NOMO-1 treated with dmso at 0.1 percent for 144 hours (cell line): ENCODE measurements at regions not wholly inside any gene's neighbourhood (a gene's known extent, or its start where the extent isn't known, plus 50 kb on each side); places are given as distances from the start of the nearest gene placed in this dataset.

Experiments
- DNase-seq: peaks from one replicate; lab custom pipeline; 2025; ENCODE audit not compliant: unreplicated experiment; lab: John Stamatoyannopoulos, UW

DNA sequence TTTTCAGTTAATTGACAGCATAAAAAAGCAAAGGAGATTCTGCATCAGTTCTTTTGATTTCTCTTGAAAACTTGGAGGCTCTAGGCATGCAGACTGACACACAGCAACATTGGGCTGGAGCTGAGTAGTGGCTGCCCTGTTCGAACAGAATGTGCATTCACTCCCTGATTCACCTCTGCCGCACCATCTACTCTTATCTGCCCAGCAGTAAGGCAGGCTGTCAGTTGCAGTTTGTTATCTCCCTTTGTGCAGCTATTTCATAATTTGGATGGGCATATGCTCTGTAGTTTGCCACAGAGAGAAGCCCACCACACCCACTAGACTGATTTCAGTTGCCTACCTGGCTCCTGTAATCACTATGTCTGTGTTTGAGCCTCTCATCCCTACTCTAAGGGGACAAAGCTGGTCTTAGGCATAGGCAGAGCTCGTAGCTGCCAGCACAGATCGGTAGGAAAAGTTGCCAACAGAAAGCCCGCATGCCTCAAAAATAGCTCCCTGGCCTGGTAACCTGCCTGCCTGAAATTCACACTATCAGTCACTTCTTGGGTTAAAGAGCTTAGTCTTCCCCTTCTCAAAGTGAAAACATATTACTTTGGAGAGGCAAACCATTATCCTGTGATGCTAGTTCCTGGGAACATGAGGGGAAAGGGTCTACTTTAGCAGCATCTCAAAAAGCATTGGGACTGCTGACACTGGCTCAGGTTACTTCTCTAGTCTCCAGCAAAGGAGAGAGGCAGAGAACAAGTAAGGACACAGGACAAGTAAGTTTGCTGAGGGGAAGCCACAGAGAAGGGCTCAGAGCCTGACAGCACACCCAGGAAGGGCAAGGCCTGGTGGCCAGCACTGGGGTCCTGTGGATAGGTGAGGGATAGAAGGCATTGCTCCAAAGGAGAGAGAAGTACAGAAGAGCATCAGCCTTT lies 75.9 kb upstream of the TMEM164 start:
- DNase-seq, result no peak

DNA sequence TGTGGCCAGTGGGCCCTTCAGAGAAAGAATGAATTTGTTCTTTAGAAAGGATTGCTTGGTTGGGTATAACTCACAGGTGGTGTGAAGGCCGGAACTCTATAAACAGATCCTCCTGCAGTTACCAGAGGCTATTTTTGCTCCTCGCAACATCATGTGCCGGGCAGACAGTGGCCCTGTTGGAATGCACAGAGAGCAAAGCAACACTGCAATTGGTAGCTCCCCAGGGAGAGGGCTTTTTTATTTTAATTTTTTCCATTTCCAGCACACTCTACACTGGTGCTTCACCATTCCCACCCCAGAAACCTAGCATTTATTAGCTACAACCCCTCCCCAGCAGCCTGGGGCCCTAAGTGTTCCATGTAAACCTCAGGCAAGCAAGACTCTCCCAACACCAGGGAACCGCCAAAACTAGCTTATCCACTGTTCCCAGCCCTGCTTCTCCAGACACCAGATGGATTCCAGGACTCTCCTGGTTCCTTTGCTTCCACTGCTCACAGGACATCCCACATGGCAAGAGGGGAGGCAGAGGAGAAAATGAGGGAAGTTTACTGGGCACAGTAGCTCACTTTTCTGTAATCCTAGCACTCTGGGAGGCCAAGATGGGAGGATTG lies 75.1 kb upstream of the TMEM164 start:
- DNase-seq, result no peak

DNA sequence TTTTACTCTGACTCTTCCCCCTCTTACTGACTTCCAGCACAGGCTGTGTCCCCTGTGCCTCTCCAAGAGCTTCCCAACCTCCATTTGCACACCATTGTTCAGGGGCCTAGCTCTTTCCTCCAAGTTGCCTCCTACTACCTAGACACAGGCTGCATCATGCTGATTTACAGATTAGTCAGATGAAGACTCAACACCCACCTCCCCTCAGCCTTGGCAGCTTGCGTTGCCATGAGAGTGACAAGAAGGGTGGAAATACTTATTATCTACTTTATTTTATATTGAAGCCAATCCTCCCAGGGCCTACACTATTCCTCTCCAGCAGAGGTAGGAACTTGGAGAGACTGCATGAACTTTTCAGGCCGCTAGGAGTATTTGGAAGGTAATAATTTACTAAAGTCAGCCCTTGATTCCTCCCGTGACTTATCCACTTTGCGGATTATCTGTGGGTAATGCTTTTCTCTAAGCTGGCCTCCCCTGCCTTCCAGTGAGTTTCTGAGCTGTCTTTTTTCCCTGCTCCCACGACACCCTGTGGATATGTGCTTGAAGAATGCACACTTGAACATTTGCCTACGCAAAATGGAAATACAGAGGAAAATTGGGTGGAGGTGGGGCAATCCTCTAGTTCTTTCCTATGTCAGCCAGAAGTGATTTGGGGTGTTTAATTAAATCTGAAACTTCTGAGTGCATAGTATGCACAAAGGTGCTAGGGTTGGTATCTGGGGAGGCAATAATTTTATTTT lies 74.1 kb upstream of the TMEM164 start:
- no peak for DNase-seq

DNA sequence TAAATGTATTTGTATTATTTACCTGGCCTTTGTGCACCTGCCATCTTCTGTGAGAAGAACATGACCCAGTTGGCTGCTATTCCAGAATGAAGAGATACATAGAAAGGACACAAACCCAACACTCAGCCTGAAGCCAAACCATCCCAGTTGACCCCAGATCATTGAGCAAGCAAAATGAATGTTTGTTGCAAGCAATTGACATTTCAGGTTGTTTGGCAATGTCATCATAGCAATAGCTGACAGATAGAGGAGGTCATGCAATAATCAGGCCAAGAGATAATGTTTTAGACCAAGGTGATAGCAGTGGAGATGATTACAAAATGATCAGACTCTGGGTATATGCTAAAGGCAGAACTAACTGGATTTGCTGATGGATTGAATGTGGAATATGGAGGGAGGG lies 71.2 kb upstream of the TMEM164 start:
- DNase-seq, result no peak

DNA sequence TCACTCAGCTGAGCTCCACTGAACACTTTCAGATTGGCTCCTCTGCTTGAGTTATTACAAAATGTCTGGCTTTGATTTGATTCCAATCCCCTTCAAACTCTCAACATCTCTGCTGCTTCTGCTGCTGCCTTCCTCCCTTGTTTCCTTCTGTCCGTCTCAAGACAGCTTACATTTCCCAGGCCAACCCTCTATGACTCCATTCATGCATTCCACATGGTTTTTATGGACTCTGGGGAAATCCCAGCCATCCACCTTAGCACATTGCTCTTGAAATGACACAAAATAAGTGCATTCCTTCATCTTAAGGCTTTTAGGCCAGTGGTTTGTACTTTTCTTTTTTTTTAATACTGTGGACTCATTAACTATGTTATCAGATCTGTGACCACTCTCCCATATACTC lies 68.5 kb upstream of the TMEM164 start:
- DNase-seq, result no peak

DNA sequence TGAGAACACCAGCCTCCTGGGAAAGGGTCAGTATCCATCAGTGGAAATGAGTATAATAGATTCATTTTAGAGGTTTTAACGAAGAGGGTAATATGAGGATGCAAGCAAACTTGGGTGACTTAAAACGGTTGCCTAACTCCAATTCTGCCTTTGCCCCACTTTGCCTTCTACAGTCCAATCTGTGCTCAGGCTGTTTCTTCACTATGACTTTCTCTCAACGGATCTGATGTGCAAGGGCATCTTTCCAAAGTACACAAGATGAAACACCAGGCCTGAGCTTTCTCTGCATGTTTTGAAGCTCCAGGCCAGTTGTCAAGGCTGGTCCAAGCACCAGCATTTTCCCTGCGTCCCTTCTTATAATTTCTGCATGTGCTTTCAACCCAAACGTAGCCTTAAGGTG lies 68.0 kb upstream of the TMEM164 start:
- DNase-seq, result no peak

DNA sequence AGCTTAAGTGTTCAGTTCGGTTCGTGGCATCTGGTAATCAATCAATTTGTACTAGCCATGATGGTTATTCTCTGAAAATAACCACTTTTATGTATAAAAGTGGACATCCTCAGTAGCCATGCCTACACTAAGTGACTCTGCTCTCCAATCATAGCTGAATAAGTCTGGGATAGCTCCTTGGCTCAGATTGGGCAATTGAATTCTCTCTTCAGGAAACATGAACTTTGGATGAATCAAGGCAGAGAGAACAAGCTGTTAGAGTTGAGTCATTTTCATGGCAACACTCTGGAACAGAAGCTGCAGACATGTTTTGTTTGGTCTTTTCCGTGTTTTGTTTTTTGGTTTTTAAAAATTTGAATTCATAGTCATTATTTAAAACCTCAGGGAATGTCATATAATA lies 66.8 kb upstream of the TMEM164 start:
- DNase-seq, result no peak

DNA sequence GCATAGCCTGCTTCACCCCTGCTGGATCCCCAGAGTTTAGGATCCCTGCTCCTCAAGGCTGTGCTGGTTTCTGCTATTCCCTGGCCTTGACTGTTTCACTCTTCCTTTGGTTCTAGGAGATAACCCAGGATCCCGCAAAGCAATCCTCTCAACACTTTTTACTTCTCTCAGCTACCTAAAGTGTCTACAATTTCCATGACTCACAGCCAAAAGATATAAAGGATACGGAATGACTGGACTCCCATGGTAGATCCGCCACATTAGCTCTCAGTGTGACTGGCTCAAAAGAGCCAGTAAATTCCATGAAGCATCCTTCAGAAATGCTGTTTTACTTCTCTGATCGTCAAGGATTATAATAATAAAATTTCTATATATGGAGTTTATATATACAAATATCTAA lies 66.3 kb upstream of the TMEM164 start:
- no peak for DNase-seq

DNA sequence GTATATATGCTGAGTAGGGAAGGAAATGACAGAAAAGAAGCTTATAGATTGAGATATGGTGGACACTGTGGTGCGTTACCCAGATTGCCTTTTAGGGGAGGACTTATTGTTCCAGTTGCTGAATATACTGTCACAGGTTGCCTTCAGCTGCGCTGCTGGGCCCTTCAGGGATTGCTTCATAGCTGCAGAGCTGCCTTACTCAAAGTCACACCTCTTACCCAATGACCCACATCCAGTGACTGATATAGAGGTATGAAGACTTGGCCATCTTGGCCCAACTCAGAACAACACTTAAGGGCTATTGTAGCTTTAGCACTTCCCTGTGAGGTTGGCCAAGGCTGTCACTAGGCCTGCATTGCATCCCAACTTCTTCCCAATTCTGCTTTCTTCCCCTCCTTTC lies 63.4 kb upstream of the TMEM164 start:
- DNase-seq, result no peak

DNA sequence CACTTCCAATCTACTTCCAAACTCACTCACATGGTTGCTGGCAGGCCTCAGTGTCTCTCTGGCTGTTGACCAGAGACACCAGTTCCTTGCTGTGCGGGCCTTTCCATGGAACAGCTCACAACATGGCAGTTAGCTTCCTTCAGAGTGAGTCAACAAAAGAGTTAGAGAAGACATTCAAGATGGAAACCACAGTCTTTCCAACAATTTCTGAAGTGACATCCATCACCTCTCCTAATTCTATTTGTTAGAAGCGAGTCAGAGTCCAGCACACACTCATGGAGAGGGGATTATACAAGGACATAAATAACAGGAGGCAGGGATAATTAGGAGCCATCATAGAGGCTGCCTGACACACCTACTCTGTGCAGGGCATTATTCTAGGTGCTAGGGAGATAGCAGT lies 62.5 kb upstream of the TMEM164 start:
- DNase-seq, result no peak

DNA sequence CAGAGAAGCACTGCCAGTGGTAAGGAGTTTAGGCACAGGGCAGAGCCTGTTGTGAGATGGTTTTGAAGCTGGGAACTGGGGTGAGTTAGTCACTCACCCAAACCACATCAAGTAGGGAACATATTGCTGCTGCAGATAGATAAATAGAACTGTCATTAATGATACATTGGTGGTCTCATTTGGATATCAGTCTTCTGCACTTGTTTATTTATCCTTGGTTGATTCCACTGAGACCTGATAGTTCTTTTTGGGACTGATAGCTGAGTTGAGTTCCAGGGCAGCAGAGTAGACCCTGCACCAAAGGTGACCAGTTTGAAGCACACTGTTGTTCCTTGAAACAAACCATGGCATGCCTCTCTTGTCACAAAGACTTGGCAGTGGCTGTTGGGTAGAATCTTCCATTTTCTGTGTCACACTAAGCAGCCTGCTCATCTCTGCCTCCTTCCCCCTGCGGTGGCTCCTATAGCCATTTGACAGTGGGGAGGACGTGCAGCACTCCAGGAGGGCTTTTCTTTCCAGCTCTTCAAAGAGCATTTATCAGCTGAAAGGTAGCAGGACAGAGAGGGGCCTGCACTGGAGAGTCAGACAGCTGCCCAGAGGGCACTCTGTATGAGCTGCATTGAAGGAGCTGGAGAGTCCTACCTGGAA lies 59.7 kb upstream of the TMEM164 start:
- no peak for DNase-seq

DNA sequence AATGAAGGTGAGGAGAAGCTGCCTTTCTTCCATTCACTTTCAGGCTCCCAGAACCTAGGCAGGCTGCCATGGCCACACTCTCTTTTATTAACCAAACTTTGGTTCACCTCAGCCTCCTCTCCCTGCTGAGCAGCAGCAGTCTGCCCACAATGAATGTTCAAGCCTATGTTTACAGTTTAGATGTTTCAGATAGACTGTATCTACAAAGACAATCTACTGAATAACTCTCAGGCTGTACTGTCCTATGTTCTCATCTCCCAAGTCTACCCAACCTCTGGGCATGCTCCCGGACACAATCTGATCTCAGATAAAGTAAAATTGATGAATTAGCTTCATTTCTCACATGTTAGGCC lies 59.2 kb upstream of the TMEM164 start:
- DNase-seq, result no peak

DNA sequence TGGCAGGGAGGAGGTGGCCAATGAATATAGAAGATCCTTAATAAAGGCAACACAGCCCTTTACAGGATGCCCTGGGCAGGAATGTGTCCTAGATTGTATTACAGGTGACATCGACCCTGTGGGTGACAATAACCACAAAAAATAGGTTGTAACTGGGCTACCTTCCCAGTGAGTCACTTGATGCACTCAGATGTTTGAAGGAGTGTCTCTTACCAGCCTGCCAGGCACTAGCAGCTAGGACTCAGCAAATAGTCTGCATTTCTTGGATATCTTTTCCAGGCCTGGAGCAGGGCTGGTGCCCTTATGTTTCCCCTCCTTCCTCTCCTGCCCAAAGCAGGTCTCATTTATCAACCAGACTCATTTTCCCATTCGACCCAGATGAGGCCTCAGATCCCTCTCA lies 50.9 kb upstream of the TMEM164 start:
- no peak for DNase-seq

DNA sequence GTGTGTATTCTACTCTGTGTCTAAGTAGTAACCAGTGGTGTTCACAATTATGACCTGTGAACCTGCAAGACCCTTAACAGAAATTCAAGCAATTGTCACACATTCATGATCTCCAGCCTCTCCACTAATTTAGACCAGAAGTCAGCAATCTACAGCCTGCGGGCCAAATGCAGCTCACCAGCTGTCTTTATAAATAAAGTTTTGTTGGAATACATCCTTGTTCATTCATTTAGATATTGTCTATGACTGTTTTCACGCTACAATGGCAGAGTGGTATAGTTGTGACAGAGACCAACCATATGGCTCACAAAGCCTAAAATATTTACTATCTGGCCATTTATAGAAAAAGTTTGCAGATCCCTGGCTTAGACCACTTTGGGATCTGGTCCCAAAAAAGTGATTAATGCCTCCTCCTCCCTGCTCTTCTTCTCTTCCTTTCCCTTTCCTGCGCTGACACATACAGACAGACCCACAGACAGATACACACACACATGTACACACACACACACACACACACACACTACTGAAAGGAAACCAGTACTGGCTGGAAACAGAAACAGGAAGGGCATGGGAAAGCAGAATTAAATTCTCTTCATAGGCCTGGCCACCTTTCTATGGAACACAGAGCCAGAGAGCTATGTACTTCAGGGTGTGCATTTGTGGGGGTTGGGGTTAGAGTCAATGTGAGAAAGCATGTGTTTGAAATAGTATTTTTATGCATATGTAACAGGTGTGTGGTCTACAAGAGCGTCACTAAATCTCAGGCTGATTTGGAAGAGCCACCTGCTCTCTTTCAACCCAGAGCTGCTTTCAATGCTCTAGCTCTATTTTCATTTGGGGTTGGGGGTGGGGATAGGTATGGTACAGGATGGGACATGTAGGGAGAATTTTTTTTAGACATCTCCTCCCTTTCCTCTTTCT lies 49.7 kb upstream of the TMEM164 start:
- DNase-seq, result no peak
